Vagina (tissue), 2 donors: ENCODE measurements at regions not wholly inside any gene's neighbourhood (a gene's known extent, or its start where the extent isn't known, plus 50 kb on each side); places are given as distances from the start of the nearest gene placed in this dataset.

Experiments
- DNase-seq, 2 donors: peaks; one replicate each; pipeline ENCODE4 v3.0.0-alpha.2; 2017; ENCODE audit errors: extremely low spot score in 2 of 2
- H3K27ac ChIP-seq: fragments of 200-600 bp; sonication (generic); one replicate; pipeline ENCODE4 v1.5.1; 2019
- H3K27me3 ChIP-seq: fragments of 200-600 bp; sonication (generic); one replicate; pipeline ENCODE4 v1.5.1; 2019
- H3K36me3 ChIP-seq, 2 donors: fragments of 200-600 bp; sonication (generic); one replicate each; pipeline ENCODE4 v1.5.1; 2017 to 2019
- H3K4me1 ChIP-seq: fragments of 200-600 bp; sonication (generic); one replicate; pipeline ENCODE4 v1.5.1; 2019
- H3K4me3 ChIP-seq, 2 donors: fragments of 200-600 bp; sonication (generic); 1 replicate in 1 of 2; 2 replicates in 1 of 2; pipeline ENCODE4 v1.5.1; 2016 to 2019
- H3K9me3 ChIP-seq: fragments of 200-600 bp; sonication (generic); one replicate; pipeline ENCODE4 v1.5.1; 2019
- POLR2A ChIP-seq, 2 donors: fragments of 450-650 bp; IDR thresholded peaks; one replicate each; pipeline ENCODE4 v1.6.1; 2017; ENCODE audit warnings: antibody characterized with exemption in 2 of 2, mild to moderate bottlenecking in 2 of 2, moderate library complexity in 2 of 2
- POLR2AphosphoS5 ChIP-seq, 2 donors: sonication (generic); formaldehyde crosslinking; IDR thresholded peaks; one replicate each; pipeline ENCODE4 v1.9.0; 2017; ENCODE audit warnings: antibody characterized with exemption in 2 of 2, mild to moderate bottlenecking in 2 of 2, low read depth in 1 of 2; ENCODE audit not compliant: insufficient read depth in 1 of 2
- intact Hi-C: fragments of 100-400 bp; cut with DNase I; formaldehyde crosslinking; loops from one replicate; pipeline ENCODE4 v1.15.1; 2023
- TF ChIP-seq, protein P1 (sequence below), 3 experiments: fragments of 450-650 bp in 2 of 3; fragments of 200-600 bp in 1 of 3; sonication (generic) in 1 of 3; IDR thresholded peaks; one replicate each; pipeline ENCODE4 v1.5.1; 2017 to 2019; ENCODE audit warnings: antibody characterized with exemption in 3 of 3, mild to moderate bottlenecking in 2 of 3, moderate library complexity in 2 of 3

DNA sequence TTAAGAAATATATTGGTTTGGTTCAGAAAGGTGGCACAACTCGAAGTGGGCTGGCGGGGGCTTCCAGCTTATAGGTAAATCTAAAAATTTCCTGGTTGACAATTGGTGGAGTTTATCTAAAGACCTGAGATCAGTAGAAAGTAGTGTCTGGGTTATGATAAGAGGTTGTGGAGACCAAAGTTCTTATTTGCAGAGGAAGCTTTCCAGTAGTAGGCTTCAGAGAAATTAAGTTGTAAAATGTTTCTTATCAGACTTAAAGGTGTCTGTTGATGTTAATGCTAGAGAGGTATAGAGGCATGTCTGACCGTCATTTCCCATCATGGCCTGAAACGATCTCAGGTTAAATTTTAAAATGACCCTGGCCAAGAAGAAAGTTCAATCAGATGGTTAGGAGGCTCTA is 565.2 kb upstream of the DPPA4 start:
- no peaks in the 10 kb centered on the region for H3K9me3 ChIP-seq
- no peak overlapping the region for H3K4me3 ChIP-seq
- no peak overlapping the region for H3K27ac ChIP-seq
- no peaks in the 10 kb centered on the region for H3K4me1 ChIP-seq
- no peak for TF ChIP-seq POLR2AphosphoS5 (IDR thresholded peaks at IDR 0.05; ENCODE audit: insufficient read depth in 1 of 2, low read depth in 1 of 2)
- TF ChIP-seq POLR2A (IDR thresholded peaks at IDR 0.05), result no peak
- TF ChIP-seq, protein P1, sequence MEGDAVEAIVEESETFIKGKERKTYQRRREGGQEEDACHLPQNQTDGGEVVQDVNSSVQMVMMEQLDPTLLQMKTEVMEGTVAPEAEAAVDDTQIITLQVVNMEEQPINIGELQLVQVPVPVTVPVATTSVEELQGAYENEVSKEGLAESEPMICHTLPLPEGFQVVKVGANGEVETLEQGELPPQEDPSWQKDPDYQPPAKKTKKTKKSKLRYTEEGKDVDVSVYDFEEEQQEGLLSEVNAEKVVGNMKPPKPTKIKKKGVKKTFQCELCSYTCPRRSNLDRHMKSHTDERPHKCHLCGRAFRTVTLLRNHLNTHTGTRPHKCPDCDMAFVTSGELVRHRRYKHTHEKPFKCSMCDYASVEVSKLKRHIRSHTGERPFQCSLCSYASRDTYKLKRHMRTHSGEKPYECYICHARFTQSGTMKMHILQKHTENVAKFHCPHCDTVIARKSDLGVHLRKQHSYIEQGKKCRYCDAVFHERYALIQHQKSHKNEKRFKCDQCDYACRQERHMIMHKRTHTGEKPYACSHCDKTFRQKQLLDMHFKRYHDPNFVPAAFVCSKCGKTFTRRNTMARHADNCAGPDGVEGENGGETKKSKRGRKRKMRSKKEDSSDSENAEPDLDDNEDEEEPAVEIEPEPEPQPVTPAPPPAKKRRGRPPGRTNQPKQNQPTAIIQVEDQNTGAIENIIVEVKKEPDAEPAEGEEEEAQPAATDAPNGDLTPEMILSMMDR (IDR thresholded peaks at IDR 0.05), result no peak
- H3K27me3 ChIP-seq, result no peaks in the 10 kb centered on the region
- no peak for DNase-seq
- intact Hi-C loops, result no loop called here
- no peaks in the 10 kb centered on the region for H3K36me3 ChIP-seq

DNA sequence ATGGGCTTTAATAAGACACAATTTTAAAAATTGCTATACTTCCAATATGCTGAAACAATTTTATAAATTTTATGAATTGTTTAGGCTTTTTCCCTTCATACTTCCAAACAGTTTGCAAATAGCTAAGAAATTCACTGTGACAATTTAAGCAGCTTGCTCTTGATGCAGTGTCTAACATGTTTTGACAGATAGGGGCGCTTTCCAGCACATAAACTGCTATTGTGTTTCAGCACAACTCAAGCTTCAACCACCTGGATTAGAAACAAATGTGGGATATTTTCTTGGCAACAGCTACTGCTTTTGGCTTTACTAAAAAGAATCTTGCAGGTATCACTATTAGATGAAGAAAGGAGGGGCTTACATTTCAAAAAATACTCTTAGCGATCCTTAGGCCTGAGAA is 565.8 kb upstream of the DPPA4 start:
- DNase-seq, result no peak
- Histone ChIP-seq H3K9me3 (no peaks in the 10 kb centered on the region), H3K27me3 (no peaks in the 10 kb centered on the region), H3K36me3 (no peaks in the 10 kb centered on the region), H3K4me1 (no peaks in the 10 kb centered on the region), H3K4me3 (no peak overlapping the region), H3K27ac (no peak overlapping the region)
- no peak for TF ChIP-seq POLR2A (IDR thresholded peaks at IDR 0.05)
- intact Hi-C loops, result no loop called here

DNA sequence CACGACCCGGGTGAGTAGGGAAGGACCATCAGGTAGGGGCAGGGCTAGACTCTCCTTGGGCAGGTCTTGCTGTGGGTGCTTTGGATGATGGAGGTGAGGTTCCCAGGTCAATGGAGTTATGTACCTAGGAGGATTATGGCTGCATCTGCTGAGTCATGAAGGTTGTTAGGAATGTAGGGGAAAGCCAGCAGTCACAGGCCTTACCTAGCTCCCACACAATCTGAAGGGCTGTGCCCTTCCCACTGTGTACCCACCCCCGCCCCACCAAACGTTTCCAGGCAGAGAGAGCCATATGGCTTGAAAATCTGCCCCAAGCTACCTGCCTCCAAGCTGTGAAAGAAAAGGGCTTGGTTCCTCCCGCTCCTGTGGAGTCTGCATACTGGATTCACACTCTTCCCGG is 573.4 kb upstream of the DPPA4 start:
- Histone ChIP-seq H3K27me3 (no peaks in the 10 kb centered on the region), H3K4me1 (no peaks in the 10 kb centered on the region), H3K36me3 (no peaks in the 10 kb centered on the region), H3K4me3 (no peak overlapping the region), H3K27ac (no peak overlapping the region), H3K9me3 (no peaks in the 10 kb centered on the region)
- intact Hi-C loops, result no loop called here
- no peak for DNase-seq
- TF ChIP-seq, protein P1 (IDR thresholded peaks at IDR 0.05), result no peak
- no peak for TF ChIP-seq POLR2AphosphoS5 (IDR thresholded peaks at IDR 0.05; ENCODE audit: insufficient read depth in 1 of 2, low read depth in 1 of 2)

DNA sequence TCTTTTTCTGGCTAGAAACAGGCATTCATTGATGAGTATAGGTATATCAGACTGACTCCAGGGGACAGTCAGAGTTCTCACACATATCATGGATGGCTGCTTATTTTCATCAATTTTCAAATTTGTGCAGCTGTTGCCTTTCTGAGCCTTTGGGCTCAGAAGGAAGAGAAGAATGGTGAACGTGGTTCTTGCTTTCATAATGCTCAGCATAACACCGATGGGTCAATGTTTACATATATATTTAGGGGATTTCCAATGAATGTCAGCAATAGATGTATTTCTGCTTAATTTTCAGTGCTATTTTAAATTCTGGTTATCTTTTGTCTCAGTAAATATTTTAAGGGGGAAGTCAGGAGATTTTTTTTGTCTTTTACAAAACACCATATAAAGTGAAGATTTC is 581.4 kb upstream of the DPPA4 start:
- Histone ChIP-seq H3K9me3 (no peaks in the 10 kb centered on the region), H3K4me3 (no peak overlapping the region), H3K27me3 (no peaks in the 10 kb centered on the region), H3K27ac (no peak overlapping the region), H3K4me1 (no peaks in the 10 kb centered on the region), H3K36me3 (no peaks in the 10 kb centered on the region)
- DNase-seq, result no peak
- TF ChIP-seq POLR2AphosphoS5 (IDR thresholded peaks at IDR 0.05; ENCODE audit: insufficient read depth in 1 of 2, low read depth in 1 of 2) (no peak), POLR2A (IDR thresholded peaks at IDR 0.05) (no peak)
- TF ChIP-seq, protein P1 (IDR thresholded peaks at IDR 0.05), result no peak
- intact Hi-C loops, result no loop called here

DNA sequence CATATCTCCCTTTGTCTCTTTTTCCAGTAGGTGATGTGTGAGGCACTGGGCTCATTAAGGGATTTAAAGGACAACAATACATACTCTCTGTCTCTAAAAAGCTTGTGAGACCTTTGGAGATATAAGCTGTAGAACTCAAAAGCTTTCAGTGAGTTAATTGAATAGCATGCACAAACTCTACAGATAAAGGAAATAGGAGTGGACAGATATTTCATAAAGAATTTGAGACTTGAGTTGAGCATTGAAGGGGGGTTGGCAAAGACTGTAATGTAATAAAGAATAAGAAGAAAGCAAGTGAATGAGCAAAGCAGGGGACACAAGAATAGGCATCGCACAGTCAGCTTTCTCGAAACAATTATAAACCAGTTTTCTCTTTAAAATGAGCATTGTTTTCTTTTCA is 583.4 kb upstream of the DPPA4 start:
- no peaks in the 10 kb centered on the region for H3K27me3 ChIP-seq
- no peaks in the 10 kb centered on the region for H3K36me3 ChIP-seq
- H3K4me1 ChIP-seq, result no peaks in the 10 kb centered on the region
- no peaks in the 10 kb centered on the region for H3K9me3 ChIP-seq
- no peak overlapping the region for H3K4me3 ChIP-seq
- H3K27ac ChIP-seq, result no peak overlapping the region
- DNase-seq, result no peak
- no peak for TF ChIP-seq POLR2AphosphoS5 (IDR thresholded peaks at IDR 0.05; ENCODE audit: insufficient read depth in 1 of 2, low read depth in 1 of 2)
- intact Hi-C loops, result no loop called here

DNA sequence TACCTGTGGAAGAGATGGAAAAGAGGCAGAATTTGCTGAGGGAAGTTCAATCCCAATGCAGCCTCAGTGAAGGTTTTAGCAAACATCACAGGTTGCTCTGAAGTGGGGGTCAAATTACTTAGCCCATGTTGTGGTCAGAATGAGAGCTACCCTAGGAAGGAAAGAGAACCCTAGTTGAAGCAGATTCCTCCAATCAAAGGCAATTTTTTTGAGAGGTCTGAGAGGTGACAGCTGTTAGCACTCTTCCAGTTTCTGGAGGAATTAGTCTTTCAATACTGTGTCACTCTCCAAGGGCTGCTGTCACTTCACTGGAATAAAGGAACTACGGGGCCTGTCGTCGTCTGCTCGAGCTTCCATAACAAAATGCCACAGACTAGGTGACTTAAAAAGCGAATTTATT is 584.2 kb upstream of the DPPA4 start:
- no peaks in the 10 kb centered on the region for H3K27me3 ChIP-seq
- H3K4me3 ChIP-seq, result no peak overlapping the region
- H3K27ac ChIP-seq, result no peak overlapping the region
- no peaks in the 10 kb centered on the region for H3K9me3 ChIP-seq
- TF ChIP-seq, protein P1 (IDR thresholded peaks at IDR 0.05), result no peak
- H3K36me3 ChIP-seq, result no peaks in the 10 kb centered on the region
- no peaks in the 10 kb centered on the region for H3K4me1 ChIP-seq
- intact Hi-C loops, result no loop called here
- no peak for DNase-seq
